AG09309 (cell line): ENCODE measurements at regions not wholly inside any gene's neighbourhood (a gene's known extent, or its start where the extent isn't known, plus 50 kb on each side); places are given as distances from the start of the nearest gene placed in this dataset.

Source experiments
- DNase-seq: peaks from one replicate; pipeline ENCODE4 v3.0.0-alpha.2; 2010; ENCODE audit warnings: low read depth
- H3K4me3 ChIP-seq: 2 replicates; pipeline ENCODE4 v1.5.1; 2011; ENCODE audit warnings: mild to moderate bottlenecking, low read depth, low read length, moderate library complexity; ENCODE audit not compliant: control insufficient read depth
- TF ChIP-seq, protein P1 (sequence below): IDR thresholded peaks from 2 replicates; pipeline ENCODE4 v1.5.1; 2011; ENCODE audit warnings: mild to moderate bottlenecking, low read depth, low read length, inconsistent platforms; ENCODE audit not compliant: insufficient read depth, control insufficient read depth; ENCODE audit errors: missing control alignments

DNA sequence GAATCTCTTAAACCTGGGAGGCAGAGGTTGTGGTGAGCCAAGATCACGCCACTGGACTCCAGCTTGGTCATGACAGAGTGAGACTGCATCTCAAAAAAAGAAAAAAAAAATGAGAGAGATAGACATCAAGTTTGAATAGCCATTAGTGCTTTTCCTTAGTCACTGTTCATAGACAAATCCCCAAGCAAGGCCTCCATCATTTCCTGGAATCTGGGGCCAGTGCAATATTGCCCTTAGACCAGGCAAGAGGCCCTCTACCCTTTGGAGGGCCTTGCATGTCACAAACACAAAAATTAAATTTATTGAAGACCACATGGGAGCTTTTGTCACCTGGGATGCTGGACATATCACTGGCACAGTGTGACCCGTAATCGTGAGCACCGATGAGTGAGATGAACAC lies 141.5 kb downstream of the B3GNT2 start:
- no peak overlapping the region for H3K4me3 ChIP-seq
- TF ChIP-seq, protein P1, sequence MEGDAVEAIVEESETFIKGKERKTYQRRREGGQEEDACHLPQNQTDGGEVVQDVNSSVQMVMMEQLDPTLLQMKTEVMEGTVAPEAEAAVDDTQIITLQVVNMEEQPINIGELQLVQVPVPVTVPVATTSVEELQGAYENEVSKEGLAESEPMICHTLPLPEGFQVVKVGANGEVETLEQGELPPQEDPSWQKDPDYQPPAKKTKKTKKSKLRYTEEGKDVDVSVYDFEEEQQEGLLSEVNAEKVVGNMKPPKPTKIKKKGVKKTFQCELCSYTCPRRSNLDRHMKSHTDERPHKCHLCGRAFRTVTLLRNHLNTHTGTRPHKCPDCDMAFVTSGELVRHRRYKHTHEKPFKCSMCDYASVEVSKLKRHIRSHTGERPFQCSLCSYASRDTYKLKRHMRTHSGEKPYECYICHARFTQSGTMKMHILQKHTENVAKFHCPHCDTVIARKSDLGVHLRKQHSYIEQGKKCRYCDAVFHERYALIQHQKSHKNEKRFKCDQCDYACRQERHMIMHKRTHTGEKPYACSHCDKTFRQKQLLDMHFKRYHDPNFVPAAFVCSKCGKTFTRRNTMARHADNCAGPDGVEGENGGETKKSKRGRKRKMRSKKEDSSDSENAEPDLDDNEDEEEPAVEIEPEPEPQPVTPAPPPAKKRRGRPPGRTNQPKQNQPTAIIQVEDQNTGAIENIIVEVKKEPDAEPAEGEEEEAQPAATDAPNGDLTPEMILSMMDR: no peak
- no peak for DNase-seq

DNA sequence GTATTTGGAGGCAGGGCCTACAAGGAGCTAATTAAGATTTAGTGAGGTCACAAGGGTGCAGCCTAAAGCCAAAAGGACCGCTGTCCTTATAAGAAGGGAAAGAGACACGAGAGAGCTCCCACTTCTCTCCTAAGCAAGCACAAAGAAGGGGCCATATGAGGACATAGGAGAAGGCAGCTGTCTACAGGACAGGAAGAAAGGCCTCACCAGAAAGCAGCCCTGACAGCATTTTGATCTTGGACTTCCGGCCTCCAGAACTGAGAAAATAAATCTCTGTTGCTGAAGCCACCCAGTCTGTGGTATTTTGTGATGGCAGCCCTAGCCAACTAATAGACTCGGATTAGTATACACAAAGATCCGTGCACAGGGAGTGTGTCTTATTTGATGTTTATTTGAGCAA lies 139.7 kb downstream of the B3GNT2 start:
- no peak overlapping the region for H3K4me3 ChIP-seq
- no peak for DNase-seq
- TF ChIP-seq, protein P1: no peak

DNA sequence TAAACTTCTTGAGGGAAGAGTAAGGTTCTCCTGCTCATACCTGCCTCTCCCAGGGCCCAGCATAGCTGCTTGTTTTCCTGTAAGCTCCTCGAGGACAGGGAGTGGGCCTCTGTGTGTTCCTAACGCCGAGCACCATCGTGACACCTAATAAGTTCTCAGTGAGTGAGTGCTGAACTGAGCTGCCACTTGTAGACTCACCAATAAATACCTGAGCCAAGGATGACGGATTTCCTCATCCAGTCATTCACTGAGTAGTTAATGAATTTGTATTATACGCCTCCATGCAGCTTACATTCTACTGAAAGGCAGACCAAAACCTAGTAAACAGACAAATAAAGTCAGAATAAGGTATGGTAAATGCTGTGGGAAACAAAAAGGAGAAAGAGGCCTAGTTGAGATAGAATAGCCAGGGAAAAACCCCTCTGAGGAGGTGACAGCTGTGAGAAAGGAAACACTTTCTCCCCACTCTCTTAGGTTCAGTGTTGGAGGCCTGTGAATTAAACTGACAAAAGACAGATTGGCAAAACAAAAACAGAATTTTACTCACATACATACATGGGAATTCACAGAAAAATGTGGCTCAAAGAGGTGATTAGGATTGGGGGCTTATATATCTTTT lies 138.6 kb downstream of the B3GNT2 start:
- DNase-seq: no peak
- TF ChIP-seq, protein P1: no peak
- H3K4me3 ChIP-seq: no peak overlapping the region

DNA sequence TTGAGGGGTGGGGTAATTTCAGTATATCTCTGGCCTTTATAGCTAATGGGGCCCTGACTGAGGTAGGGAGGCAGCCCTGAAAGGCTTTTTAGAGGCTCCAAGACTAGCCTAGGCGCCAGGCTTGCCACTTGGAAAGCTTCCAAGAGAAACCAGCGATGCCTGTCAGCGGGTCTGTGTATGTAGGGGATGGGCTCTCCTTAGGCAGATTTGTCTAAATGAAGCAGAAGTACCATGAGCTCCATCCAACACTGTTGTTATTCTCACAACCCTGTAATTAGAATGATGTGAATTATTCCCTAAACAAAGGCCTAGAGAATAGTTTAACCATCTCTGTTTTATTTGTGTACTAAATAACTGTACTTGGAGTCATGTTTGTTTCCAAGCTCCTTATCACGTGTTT lies 138.1 kb downstream of the B3GNT2 start:
- TF ChIP-seq, protein P1: no peak
- no peak overlapping the region for H3K4me3 ChIP-seq
- no peak for DNase-seq

DNA sequence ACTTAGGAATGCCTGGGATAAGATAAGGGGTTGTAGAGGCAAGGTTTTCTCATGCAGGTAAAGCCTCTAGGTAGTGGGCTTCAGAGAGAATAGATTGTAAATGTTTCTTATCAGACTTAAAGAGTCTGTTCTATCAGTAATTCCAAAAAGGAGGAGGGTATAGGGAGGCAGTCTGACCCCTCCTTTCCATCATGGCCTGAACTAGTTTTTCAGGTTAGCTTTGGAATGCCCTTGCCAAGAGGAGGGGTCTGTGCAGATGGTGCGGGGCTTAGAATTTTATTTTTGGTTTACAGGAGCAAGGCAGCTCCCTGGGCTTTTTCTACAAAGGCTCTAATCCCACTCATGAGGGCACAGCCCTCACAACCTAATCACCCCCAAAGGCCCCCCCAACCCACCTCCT lies 135.0 kb downstream of the B3GNT2 start:
- TF ChIP-seq, protein P1: no peak
- DNase-seq: no peak
- H3K4me3 ChIP-seq: no peak overlapping the region

DNA sequence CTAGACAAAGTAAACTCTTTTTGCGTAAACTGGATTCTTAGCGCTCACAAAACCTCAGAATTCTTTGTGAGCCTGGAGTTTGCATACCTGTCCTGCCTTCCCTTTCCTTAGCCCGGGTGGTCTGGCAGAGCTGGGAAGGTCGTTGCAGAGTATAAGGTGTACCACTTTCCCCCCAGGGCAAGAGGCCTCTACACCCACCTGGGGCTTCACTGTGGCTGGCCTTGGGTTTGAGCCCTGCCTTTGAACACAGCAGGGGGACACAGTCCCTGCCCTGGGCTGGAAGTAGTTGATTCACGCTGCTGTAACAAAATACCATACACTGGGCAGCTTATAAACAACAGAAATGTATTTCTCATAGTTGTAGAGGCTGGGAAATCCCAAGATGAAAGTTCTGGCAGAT lies 133.9 kb downstream of the B3GNT2 start:
- DNase-seq: no peak
- TF ChIP-seq, protein P1: no peak
- H3K4me3 ChIP-seq: no peak overlapping the region

DNA sequence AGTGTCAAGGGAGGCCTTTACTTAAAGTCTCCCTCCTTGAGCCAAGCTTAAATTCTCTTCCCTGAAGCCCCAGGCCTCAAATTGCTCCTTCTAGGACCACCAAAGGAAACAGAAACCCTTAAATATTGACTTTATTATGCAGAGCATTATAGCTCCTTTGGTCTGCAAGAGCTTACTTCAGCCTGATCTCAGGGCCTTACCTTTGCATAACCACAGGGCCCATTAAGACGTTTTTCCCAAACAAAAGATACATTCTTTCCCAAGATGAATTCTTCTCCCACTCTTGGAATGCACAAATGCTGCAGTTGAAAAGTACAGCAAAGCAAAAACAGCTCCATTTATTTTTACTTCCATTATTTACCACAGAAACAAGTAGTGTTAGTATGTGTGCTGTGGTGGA lies 130.8 kb downstream of the B3GNT2 start:
- TF ChIP-seq, protein P1: no peak
- no peak overlapping the region for H3K4me3 ChIP-seq
- no peak for DNase-seq
